GM19240 (cell line): ENCODE measurements at regions not wholly inside any gene's neighbourhood (a gene's known extent, or its start where the extent isn't known, plus 50 kb on each side); places are given as distances from the start of the nearest gene placed in this dataset.

Source experiments
- DNase-seq: peaks from one replicate; pipeline ENCODE4 v3.0.0; 2011; ENCODE audit warnings: low spot score; ENCODE audit not compliant: insufficient read length

- DNase-seq = no peak
Observed at GRCh38 chr11:19405966-19406365, 165.2 kb upstream of the E2F8 start.

GRCh38 chr11:19404787-19405186, 164.0 kb upstream of the E2F8 start:
- no peak for DNase-seq

- DNase-seq = no peak
Observed at GRCh38 chr11:19403196-19403895, 162.6 kb upstream of the E2F8 start.

- DNase-seq = no peak
Observed at GRCh38 chr11:19400296-19400695, 159.6 kb upstream of the E2F8 start.

GRCh38 chr11:19398772-19399527, 158.2 kb upstream of the E2F8 start:
- no peak for DNase-seq

- no peak for DNase-seq
Observed at GRCh38 chr11:19398273-19398672, 157.5 kb upstream of the E2F8 start.

GRCh38 chr11:19395050-19395449, 154.3 kb upstream of the E2F8 start:
- DNase-seq = no peak

GRCh38 chr11:19394525-19395016, 153.8 kb upstream of the E2F8 start:
- peak; percentile 11 for DNase-seq

- DNase-seq = no peak
Observed at GRCh38 chr11:19393941-19394340, 153.2 kb upstream of the E2F8 start.

GRCh38 chr11:19392847-19393518, 152.2 kb upstream of the E2F8 start:
- no peak for DNase-seq

GRCh38 chr11:19392321-19392720, 151.6 kb upstream of the E2F8 start:
- no peak for DNase-seq

- DNase-seq = no peak
Observed at GRCh38 chr11:19391652-19392051, 150.9 kb upstream of the E2F8 start.

- no peak for DNase-seq
Observed at GRCh38 chr11:19391026-19391425, 150.3 kb upstream of the E2F8 start.

GRCh38 chr11:19389787-19390303, 149.1 kb upstream of the E2F8 start:
- DNase-seq = no peak

GRCh38 chr11:19382131-19382611, 141.4 kb upstream of the E2F8 start:
- DNase-seq = no peak

- no peak for DNase-seq
Observed at GRCh38 chr11:19380375-19380774, 139.6 kb upstream of the E2F8 start.

GRCh38 chr11:19379465-19379864, 138.7 kb upstream of the E2F8 start:
- DNase-seq = no peak

- no peak for DNase-seq
Observed at GRCh38 chr11:19378814-19379213, 138.1 kb upstream of the E2F8 start.

GRCh38 chr11:19377881-19378280, 137.1 kb upstream of the E2F8 start:
- no peak for DNase-seq

- no peak for DNase-seq
Observed at GRCh38 chr11:19375440-19375839, 134.7 kb upstream of the E2F8 start.

GRCh38 chr11:19374151-19374569, 133.4 kb upstream of the E2F8 start:
- no peak for DNase-seq

- no peak for DNase-seq
Observed at GRCh38 chr11:19372381-19372780, 131.6 kb upstream of the E2F8 start.
